Neural progenitor cell (in vitro differentiated cells): ENCODE measurements at regions not wholly inside any gene's neighbourhood (a gene's known extent, or its start where the extent isn't known, plus 50 kb on each side); places are given as distances from the start of the nearest gene placed in this dataset.

Source experiments
- DNase-seq: peaks from one replicate; pipeline ENCODE4 v3.0.0-alpha.2; 2016; ENCODE audit warnings: low spot score
- H2AFZ ChIP-seq: fragments of 200-600 bp; sonication (generic); replicated peaks from 2 replicates; pipeline ENCODE4 v1.6.1; 2016; ENCODE audit warnings: antibody characterized with exemption
- H3F3A ChIP-seq: fragments of 200-600 bp; sonication (generic); 2 replicates; pipeline ENCODE4 v1.6.1; 2016; ENCODE audit warnings: antibody characterized with exemption, low read depth
- H3K27ac ChIP-seq: fragments of 200-600 bp; sonication (generic); 2 replicates; pipeline ENCODE4 v1.5.1; 2016; ENCODE audit warnings: mild to moderate bottlenecking
- H3K27me3 ChIP-seq: fragments of 200-600 bp; sonication (generic); 2 replicates; pipeline ENCODE4 v1.6.1; 2016; ENCODE audit warnings: mild to moderate bottlenecking, moderate library complexity
- H3K36me3 ChIP-seq: fragments of 200-600 bp; sonication (generic); 2 replicates; pipeline ENCODE4 v1.5.1; 2016
- H3K4me1 ChIP-seq: fragments of 200-600 bp; sonication (generic); 2 replicates; pipeline ENCODE4 v1.6.1; 2016; ENCODE audit warnings: mixed run types
- H3K4me2 ChIP-seq: fragments of 200-600 bp; sonication (generic); 2 replicates; pipeline ENCODE4 v1.6.1; 2016
- H3K4me3 ChIP-seq: fragments of 200-600 bp; sonication (generic); 2 replicates; pipeline ENCODE4 v1.5.1; 2016
- H3K79me2 ChIP-seq: fragments of 200-600 bp; sonication (generic); 2 replicates; pipeline ENCODE4 v1.6.1; 2016; ENCODE audit warnings: low read depth
- H3K9ac ChIP-seq: fragments of 200-600 bp; sonication (generic); 2 replicates; pipeline ENCODE4 v1.6.1; 2016
- H3K9me3 ChIP-seq: fragments of 200-600 bp; sonication (generic); 2 replicates; pipeline ENCODE4 v1.5.1; 2016; ENCODE audit warnings: low read depth
- H4K20me1 ChIP-seq: fragments of 200-600 bp; sonication (generic); 2 replicates; pipeline ENCODE4 v1.6.1; 2016; ENCODE audit warnings: low read depth
- H3K27ac Mint-ChIP-seq: 3 replicates; pipeline ENCODE4 v1.8.0; 2021; ENCODE audit warnings: mixed read lengths
- H3K27me3 Mint-ChIP-seq: 2 replicates; pipeline ENCODE4 v1.8.0; 2022; ENCODE audit warnings: low read depth, mild to moderate bottlenecking, inconsistent platforms, moderate library complexity, mixed read lengths; ENCODE audit not compliant: insufficient read depth
- H3K36me3 Mint-ChIP-seq: 3 replicates; pipeline ENCODE4 v1.8.0; 2021; ENCODE audit warnings: mixed read lengths
- H3K4me1 Mint-ChIP-seq: 3 replicates; pipeline ENCODE4 v1.8.0; 2021; ENCODE audit warnings: mixed read lengths
- H3K4me3 Mint-ChIP-seq: 3 replicates; pipeline ENCODE4 v1.8.0; 2021; ENCODE audit warnings: mild to moderate bottlenecking, moderate library complexity, mixed read lengths
- H3K9me3 Mint-ChIP-seq: 3 replicates; pipeline ENCODE4 v1.8.0; 2020; ENCODE audit warnings: mixed read lengths
- CTCF ChIP-seq: fragments of 200-600 bp; sonication (generic); IDR thresholded peaks from 2 replicates; pipeline ENCODE4 v1.5.1; 2017; ENCODE audit warnings: antibody characterized with exemption, mild to moderate bottlenecking
- EZH2 ChIP-seq: fragments of 200-600 bp; sonication (generic); IDR thresholded peaks from 2 replicates; pipeline ENCODE4 v1.6.1; 2017; ENCODE audit warnings: antibody characterized with exemption, mild to moderate bottlenecking, moderate library complexity
- EZH2phosphoT487 ChIP-seq: fragments of 200-600 bp; sonication (generic); IDR thresholded peaks from 2 replicates; pipeline ENCODE4 v1.6.1; 2017; ENCODE audit warnings: antibody characterized with exemption

DNA sequence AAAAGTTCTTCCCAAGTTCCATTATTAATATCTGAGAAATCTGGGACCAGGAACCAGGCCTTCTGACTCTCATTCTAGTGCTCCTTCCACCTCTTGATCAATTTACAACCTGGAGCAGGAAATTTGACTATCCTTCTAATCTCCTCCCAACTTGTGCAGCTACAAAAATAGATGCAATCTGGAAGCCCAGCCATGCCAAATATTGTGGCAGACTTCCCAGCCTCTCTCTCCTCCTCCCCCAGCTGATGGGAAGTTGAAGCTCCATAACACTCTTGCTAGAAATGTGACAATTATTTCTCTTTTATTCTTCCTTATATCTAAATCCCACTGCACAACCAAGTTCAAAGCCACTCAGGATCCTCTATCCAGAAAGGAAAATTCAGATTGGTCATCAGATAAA lies 252.1 kb downstream of the SEC61B start:
- Mint-ChIP-seq H3K36me3 (no peaks in the 10 kb centered on the region), H3K9me3 (no peaks in the 10 kb centered on the region), H3K27ac (no peak overlapping the region), H3K4me3 (no peak overlapping the region), H3K4me1 (no peaks in the 10 kb centered on the region), H3K27me3 (no peaks in the 10 kb centered on the region)
- H4K20me1 ChIP-seq = no peaks in the 10 kb centered on the region
- TF ChIP-seq CTCF (no peak), EZH2 (no peak), EZH2phosphoT487 (no peak)
- H3K27me3 ChIP-seq = no peaks in the 10 kb centered on the region
- no peak overlapping the region for H3K4me3 ChIP-seq
- H3K9me3 ChIP-seq = no peaks in the 10 kb centered on the region
- no peak for DNase-seq
- no peak overlapping the region for H3K27ac ChIP-seq
- no peaks in the 10 kb centered on the region for H3K36me3 ChIP-seq
- H3F3A ChIP-seq = no peaks in the 10 kb centered on the region
- no peak overlapping the region for H3K9ac ChIP-seq
- no peaks in the 10 kb centered on the region for H3K79me2 ChIP-seq
- no peak overlapping the region for H3K4me2 ChIP-seq
- no peak overlapping the region for H2AFZ ChIP-seq
- peaks cover 15% of the 10 kb centered on the region for H3K4me1 ChIP-seq

GRCh38 chr9:99475401-99476065 lies 253.5 kb downstream of the SEC61B start:
- Histone ChIP-seq H3K4me1 (peaks cover 15% of the 10 kb centered on the region), H3K9me3 (no peaks in the 10 kb centered on the region), H3F3A (no peaks in the 10 kb centered on the region), H3K36me3 (no peaks in the 10 kb centered on the region), H4K20me1 (no peaks in the 10 kb centered on the region), H3K4me3 (no peak overlapping the region), H3K27ac (no peak overlapping the region), H3K79me2 (no peaks in the 10 kb centered on the region), H3K9ac (no peak overlapping the region), H3K27me3 (no peaks in the 10 kb centered on the region), H3K4me2 (no peak overlapping the region), H2AFZ (no peak overlapping the region)
- Mint-ChIP-seq H3K27ac (no peak overlapping the region), H3K4me1 (no peaks in the 10 kb centered on the region), H3K9me3 (no peaks in the 10 kb centered on the region), H3K27me3 (no peaks in the 10 kb centered on the region), H3K36me3 (no peaks in the 10 kb centered on the region), H3K4me3 (no peak overlapping the region)
- no peak for DNase-seq
- no peak for TF ChIP-seq EZH2
- no peak for TF ChIP-seq EZH2phosphoT487
- no peak for TF ChIP-seq CTCF

- Histone ChIP-seq H3K4me1 (peaks cover 15% of the 10 kb centered on the region), H3K9ac (no peak overlapping the region), H3F3A (no peaks in the 10 kb centered on the region), H3K79me2 (no peaks in the 10 kb centered on the region), H3K36me3 (no peaks in the 10 kb centered on the region), H4K20me1 (no peaks in the 10 kb centered on the region), H3K4me2 (no peak overlapping the region), H2AFZ (no peak overlapping the region), H3K4me3 (no peak overlapping the region), H3K27ac (no peak overlapping the region), H3K9me3 (no peaks in the 10 kb centered on the region), H3K27me3 (no peaks in the 10 kb centered on the region)
- TF ChIP-seq EZH2phosphoT487 (no peak), EZH2 (no peak)
- peaks cover 4% of the 10 kb centered on the region for H3K27me3 Mint-ChIP-seq
- no peaks in the 10 kb centered on the region for H3K36me3 Mint-ChIP-seq
- DNase-seq = no peak
- H3K9me3 Mint-ChIP-seq = no peaks in the 10 kb centered on the region
- H3K4me1 Mint-ChIP-seq = no peaks in the 10 kb centered on the region
- no peak overlapping the region for H3K27ac Mint-ChIP-seq
- H3K4me3 Mint-ChIP-seq = no peak overlapping the region
These were observed 256.5 kb downstream of the SEC61B start for GRCh38 chr9:99478469-99479027.

GRCh38 chr9:99479929-99480328 lies 257.8 kb downstream of the SEC61B start:
- Histone ChIP-seq H3K4me2 (no peak overlapping the region), H2AFZ (no peak overlapping the region), H4K20me1 (no peaks in the 10 kb centered on the region), H3K36me3 (no peaks in the 10 kb centered on the region), H3K27me3 (no peaks in the 10 kb centered on the region), H3K9ac (no peak overlapping the region), H3K27ac (no peak overlapping the region), H3K79me2 (no peaks in the 10 kb centered on the region), H3K4me1 (peaks cover 15% of the 10 kb centered on the region), H3K9me3 (no peaks in the 10 kb centered on the region), H3K4me3 (no peak overlapping the region), H3F3A (no peaks in the 10 kb centered on the region)
- DNase-seq = no peak
- Mint-ChIP-seq H3K27me3 (peaks cover 4% of the 10 kb centered on the region), H3K9me3 (no peaks in the 10 kb centered on the region), H3K36me3 (no peaks in the 10 kb centered on the region), H3K4me1 (no peaks in the 10 kb centered on the region), H3K27ac (no peak overlapping the region), H3K4me3 (no peak overlapping the region)
- no peak for TF ChIP-seq CTCF
- TF ChIP-seq EZH2 = no peak
- TF ChIP-seq EZH2phosphoT487 = no peak
